GM18502 (cell line): ENCODE measurements at regions not wholly inside any gene's neighbourhood (a gene's known extent, or its start where the extent isn't known, plus 50 kb on each side); places are given as distances from the start of the nearest gene placed in this dataset.

Experiments
- ATAC-seq: cut with Tn5 transposase; IDR thresholded peaks from one replicate; pipeline ENCODE4 v1.9.1; 2021; ENCODE audit warnings: mild to moderate bottlenecking; ENCODE audit not compliant: unreplicated experiment, poor library complexity

- no peak for ATAC-seq
Measured at GRCh38 chr20:10799735-10800134, 125.9 kb upstream of the JAG1 start.

DNA sequence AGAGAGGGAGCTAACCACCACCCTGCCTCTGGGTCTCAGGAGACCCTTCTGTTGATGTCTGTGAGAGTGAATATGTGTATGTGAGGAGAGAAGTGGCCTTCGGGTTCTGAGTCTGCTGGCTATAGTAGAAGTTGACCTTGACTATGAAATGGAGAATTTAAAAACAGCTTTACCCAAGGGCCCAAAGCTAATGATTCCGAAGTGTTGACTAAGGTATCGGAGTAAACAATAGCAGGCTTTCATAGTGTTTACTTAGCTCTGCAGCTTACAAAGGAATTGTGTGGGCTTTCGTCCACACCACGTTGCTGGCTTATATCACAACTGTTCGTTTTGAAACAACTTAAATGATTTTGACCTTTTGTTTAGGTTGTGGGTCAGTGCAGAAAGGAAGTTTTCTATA lies 126.5 kb upstream of the JAG1 start:
- no peak for ATAC-seq

DNA sequence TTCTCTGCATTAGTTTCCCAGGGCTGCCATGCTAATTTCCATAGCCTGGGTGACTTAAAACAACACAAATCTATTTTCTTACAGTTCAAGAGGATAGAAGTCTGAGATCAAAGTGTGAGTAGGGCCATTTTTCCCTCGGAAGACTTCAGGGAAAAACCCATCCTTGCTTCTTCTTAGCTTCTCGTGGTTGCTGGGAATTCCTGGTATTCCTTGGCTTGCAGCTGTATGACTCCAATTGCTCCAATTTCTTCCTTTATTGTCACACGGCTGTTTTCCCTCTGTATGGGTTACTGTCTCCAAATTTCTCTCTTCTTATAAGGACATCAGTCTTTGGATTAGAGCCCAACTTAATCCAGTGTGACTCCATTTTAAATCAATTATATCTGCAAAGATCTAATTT lies 128.4 kb upstream of the JAG1 start:
- no peak for ATAC-seq

GRCh38 chr20:10805764-10806163 lies 132.0 kb upstream of the JAG1 start:
- no peak for ATAC-seq

DNA sequence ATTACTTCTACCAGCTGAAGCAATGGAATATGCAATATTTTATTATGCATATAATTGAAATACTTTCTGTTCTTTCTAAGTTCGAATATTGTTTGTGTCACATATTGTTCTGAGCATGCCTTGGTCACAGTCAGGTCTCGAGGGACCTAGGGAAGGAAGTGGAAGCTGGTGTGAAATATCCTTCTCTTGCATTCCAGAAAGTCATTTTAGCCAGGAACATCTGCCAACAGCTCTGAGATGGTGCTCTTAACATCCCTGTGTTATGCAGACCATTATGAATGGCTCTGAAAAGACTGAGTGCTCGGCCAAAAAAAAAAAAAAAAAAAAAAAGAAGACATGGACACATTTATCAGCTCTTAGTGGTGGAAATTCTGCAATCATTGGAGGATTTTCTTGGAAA lies 132.7 kb upstream of the JAG1 start:
- ATAC-seq, result no peak

DNA sequence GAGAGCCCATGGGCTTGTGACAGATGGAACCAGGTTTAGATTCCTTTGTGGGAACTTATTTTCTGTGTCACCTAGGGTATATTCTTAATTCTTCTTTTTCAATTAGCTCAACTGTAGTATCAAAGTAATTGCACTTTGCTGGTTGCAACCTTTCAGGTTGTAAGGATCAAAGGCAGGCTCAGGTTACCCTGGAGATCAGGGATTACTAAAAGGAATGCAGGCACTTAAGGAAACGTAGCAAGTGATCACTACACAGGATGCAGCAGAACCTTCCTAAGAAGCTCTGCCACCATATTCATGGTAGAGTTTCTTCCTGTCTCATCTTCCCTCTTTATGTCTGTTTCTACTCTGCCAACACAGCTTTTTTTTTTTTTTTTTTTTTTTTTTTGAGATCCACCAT lies 133.2 kb upstream of the JAG1 start:
- ATAC-seq, result no peak

DNA sequence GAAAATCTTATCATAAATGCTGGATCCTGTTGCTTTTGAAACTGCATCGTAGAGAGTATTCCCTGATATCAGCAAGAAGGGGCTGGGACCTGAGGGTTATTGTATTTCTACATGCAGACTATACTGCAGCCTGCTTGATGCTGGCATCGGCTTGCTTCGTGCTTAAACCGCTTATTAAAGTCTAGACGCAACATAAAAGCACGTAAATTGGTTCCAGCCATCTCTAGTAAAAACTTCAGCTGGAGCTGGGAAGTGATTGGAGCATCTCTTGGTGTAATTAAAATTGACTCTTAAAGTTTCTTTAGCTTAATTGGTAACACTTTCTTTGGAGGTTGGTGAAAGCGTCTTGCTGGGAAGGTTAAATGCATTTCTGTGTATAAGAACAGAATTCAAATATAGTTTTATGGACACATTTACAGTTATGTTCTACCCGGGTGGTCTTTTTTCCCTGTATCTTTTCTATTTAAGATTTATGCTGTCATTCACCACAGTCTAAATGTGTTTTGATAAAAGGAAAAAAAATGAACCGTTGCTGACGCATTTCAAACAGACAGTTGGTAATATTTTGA lies 139.0 kb upstream of the JAG1 start:
- ATAC-seq, result no peak

GRCh38 chr20:10823585-10823984 lies 149.8 kb upstream of the JAG1 start:
- no peak for ATAC-seq

- no peak for ATAC-seq
Measured at GRCh38 chr20:10824750-10825500, 151.1 kb upstream of the JAG1 start.

DNA sequence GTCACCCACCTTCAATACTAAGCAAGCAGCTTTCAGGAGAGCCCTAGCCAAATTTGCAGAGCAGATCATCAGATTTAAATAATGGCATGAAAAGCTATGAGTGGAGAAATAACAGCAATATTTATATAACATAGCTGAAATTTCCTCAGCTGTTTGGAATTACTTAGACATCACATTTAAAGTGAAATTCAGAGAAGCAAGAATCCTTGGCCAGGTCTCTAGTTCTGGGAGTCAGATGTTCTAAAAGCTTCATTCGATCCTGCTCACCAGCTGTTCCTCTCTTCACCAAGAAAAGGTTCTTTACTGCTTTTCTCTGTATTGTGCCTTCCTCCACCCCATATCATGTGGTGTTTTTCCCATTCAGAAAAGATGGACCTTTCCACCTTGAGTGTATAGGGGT lies 152.3 kb upstream of the JAG1 start:
- no peak for ATAC-seq

DNA sequence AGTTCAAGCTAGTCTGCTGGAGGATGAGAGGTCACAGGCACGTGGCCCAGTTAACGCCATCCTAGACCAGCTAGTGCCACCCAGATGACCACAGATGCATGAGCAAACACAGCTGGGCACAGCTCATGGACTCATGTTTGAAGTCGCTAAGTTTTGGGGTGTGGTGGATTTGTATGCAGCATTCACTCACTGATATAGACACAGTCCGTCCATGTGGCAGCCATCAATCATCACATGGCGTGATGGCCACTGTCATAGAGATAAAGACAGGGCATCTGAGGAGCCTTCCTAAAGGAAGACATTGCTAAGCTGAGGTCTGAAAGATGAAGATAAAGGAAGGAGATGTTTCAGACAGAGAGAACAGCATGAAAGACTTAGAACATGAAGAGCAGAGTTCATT lies 154.4 kb upstream of the JAG1 start:
- ATAC-seq, result no peak

- ATAC-seq, result no peak
Measured at GRCh38 chr20:10832141-10832540, 158.3 kb upstream of the JAG1 start.

GRCh38 chr20:10837901-10838300 lies 164.1 kb upstream of the JAG1 start:
- no peak for ATAC-seq

DNA sequence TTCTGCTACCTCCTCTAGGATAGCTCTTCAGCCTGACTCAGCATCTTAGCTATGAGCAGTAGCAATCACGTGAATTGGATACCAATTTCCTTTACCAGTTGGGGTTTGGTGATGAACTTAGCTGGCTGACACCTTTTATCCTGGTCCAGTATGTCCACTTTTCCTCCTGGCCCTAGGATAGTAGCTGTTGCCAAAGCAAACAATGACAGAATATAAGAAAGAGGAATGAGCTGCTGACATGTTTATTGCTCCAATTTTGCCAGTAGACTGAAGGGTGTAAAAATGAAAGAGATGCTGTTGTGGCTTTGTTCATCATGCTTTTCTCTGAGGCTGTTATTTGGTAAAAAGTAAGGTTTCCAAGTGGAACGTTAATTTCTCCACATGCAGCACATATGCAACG lies 168.3 kb upstream of the JAG1 start:
- no peak for ATAC-seq

DNA sequence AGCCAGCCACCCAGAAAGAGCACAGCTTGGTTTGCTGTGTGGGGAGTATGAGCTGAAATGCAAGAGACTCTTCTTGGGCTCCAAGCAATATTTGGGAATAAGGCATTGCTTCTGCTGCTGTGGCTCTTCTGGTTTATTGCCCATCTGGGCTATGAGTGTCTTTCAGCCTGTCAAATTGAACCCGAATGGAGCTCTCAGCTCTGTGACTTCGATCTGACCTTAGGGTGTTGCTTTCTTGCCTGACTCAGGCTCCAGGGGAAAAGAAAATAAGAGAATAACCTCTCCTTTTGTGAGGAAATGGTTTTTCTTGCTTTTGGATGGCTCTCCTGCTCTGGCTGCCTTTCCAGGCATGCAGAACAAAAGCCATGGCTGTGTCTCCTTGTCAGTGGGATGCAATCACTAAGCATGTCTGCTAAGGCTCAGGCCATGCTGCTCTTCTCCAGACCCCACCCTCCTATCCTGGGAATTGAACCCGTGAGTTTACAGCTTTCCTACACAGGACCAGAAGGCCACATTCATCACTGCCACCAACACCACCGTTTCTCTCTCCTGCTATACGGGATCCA lies 169.4 kb upstream of the JAG1 start:
- ATAC-seq, result no peak

DNA sequence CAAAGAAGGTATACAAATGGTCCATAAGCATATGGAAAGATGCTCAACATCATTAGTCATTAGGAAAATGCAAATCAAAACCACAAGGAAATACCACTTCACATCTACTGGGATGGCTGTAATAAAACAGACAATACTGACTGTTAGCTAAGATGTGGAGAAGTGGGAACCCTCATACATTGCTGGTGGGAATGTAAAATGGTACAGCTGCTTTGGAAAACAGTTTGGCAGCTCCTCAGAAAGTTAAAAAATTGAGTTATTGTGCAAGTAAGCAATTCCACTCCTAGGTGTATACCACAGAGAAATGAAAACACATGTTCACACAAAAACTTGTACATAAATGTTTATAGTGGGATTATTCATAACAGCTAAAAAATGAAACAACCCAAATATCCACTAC lies 173.0 kb upstream of the JAG1 start:
- ATAC-seq, result no peak

GRCh38 chr20:10848810-10849370 lies 175.1 kb upstream of the JAG1 start:
- ATAC-seq, result no peak

- ATAC-seq, result no peak
Measured at GRCh38 chr20:10853176-10853575, 179.4 kb upstream of the JAG1 start.

- ATAC-seq, result no peak
Measured at GRCh38 chr20:10853731-10854130, 179.9 kb upstream of the JAG1 start.

DNA sequence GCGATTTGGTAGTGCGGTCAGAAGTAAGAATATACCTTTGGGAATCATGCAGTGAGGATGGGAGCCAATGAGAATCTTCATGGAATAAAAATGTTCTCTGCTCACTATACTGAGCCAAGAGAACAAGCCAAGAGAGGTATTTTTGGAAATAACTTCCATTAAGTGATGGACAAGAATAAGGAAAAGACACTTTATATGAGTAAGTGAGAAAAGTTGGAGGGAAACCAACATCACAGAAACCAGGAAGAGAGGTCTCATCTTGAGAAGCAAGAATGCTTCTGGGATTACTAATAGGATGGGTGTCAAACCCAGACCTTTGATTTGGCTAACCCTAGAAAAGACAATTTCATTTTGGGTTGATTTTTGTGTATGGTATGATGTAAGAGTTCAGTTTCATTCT lies 181.2 kb upstream of the JAG1 start:
- no peak for ATAC-seq

- ATAC-seq, result no peak
Measured at GRCh38 chr20:10855778-10856177, 182.0 kb upstream of the JAG1 start.
